ENCODE measurements at regions not wholly inside any gene's neighbourhood (a gene's known extent, or its start where the extent isn't known, plus 50 kb on each side); places are given as distances from the start of the nearest gene placed in this dataset.

- H3K4me1 Mint-ChIP-seq, result peaks cover 9% of the 10 kb centered on the region
- no peaks in the 10 kb centered on the region for H3K9me3 Mint-ChIP-seq
- DNase-seq (ENCODE audit: low spot score in 2 of 2) (no peak), ATAC-seq (replicated peaks; ENCODE audit: extremely low read depth, poor library complexity, severe bottlenecking) (no peak)
- H3K27ac Mint-ChIP-seq (ENCODE audit: low read depth), result no peak overlapping the region
- H3K36me3 Mint-ChIP-seq (ENCODE audit: insufficient read depth), result peaks cover 2% of the 10 kb centered on the region
- H3K4me3 Mint-ChIP-seq, result no peak overlapping the region
- peaks cover 45% of the 10 kb centered on the region for H3K27me3 Mint-ChIP-seq
Observed at GRCh38 chr3:10597733-10598132, 92.3 kb upstream of the ATP2B2 start.

- peaks cover 22% of the 10 kb centered on the region for H3K4me1 Mint-ChIP-seq
- DNase-seq (ENCODE audit: low spot score in 2 of 2) (no peak), ATAC-seq (replicated peaks; ENCODE audit: extremely low read depth, poor library complexity, severe bottlenecking) (no peak)
- H3K4me3 Mint-ChIP-seq, result no peak overlapping the region
- no peak overlapping the region for H3K27ac Mint-ChIP-seq (ENCODE audit: low read depth)
- peaks cover 45% of the 10 kb centered on the region for H3K27me3 Mint-ChIP-seq
- no peaks in the 10 kb centered on the region for H3K9me3 Mint-ChIP-seq
- peaks cover 2% of the 10 kb centered on the region for H3K36me3 Mint-ChIP-seq (ENCODE audit: insufficient read depth)
Observed at GRCh38 chr3:10599017-10599416, 93.6 kb upstream of the ATP2B2 start.

GRCh38 chr3:10599444-10599843 lies 94.1 kb upstream of the ATP2B2 start:
- Mint-ChIP-seq H3K4me3 (no peak overlapping the region), H3K9me3 (no peaks in the 10 kb centered on the region), H3K36me3 (ENCODE audit: insufficient read depth) (peaks cover 2% of the 10 kb centered on the region), H3K27ac (ENCODE audit: low read depth) (no peak overlapping the region), H3K4me1 (peaks cover 26% of the 10 kb centered on the region), H3K27me3 (peaks cover 45% of the 10 kb centered on the region)
- DNase-seq (ENCODE audit: low spot score in 2 of 2) (no peak), ATAC-seq (replicated peaks; ENCODE audit: extremely low read depth, poor library complexity, severe bottlenecking) (no peak)

- Mint-ChIP-seq H3K27me3 (peaks cover 45% of the 10 kb centered on the region), H3K27ac (ENCODE audit: low read depth) (no peak overlapping the region), H3K36me3 (ENCODE audit: insufficient read depth) (peaks cover 2% of the 10 kb centered on the region), H3K4me1 (peaks cover 33% of the 10 kb centered on the region), H3K9me3 (no peaks in the 10 kb centered on the region), H3K4me3 (no peak overlapping the region)
- no peak for ATAC-seq (replicated peaks; ENCODE audit: extremely low read depth, poor library complexity, severe bottlenecking)
- no peak for DNase-seq (ENCODE audit: low spot score in 2 of 2)
Observed at GRCh38 chr3:10600296-10600714, 94.9 kb upstream of the ATP2B2 start.

- Mint-ChIP-seq H3K27ac (ENCODE audit: low read depth) (no peak overlapping the region), H3K9me3 (no peaks in the 10 kb centered on the region), H3K27me3 (peaks cover 41% of the 10 kb centered on the region), H3K4me1 (peaks cover 33% of the 10 kb centered on the region), H3K36me3 (ENCODE audit: insufficient read depth) (peaks cover 1% of the 10 kb centered on the region), H3K4me3 (no peak overlapping the region)
- DNase-seq (ENCODE audit: low spot score in 2 of 2) (no peak), ATAC-seq (replicated peaks; ENCODE audit: extremely low read depth, poor library complexity, severe bottlenecking) (no peak)
Observed at GRCh38 chr3:10600726-10601125, 95.3 kb upstream of the ATP2B2 start.

- Mint-ChIP-seq H3K9me3 (no peaks in the 10 kb centered on the region), H3K36me3 (ENCODE audit: insufficient read depth) (no peaks in the 10 kb centered on the region), H3K4me3 (no peak overlapping the region), H3K27me3 (peaks cover 35% of the 10 kb centered on the region), H3K27ac (ENCODE audit: low read depth) (no peak overlapping the region), H3K4me1 (peaks cover 33% of the 10 kb centered on the region)
- ATAC-seq (replicated peaks; ENCODE audit: extremely low read depth, poor library complexity, severe bottlenecking), result no peak
- DNase-seq (ENCODE audit: low spot score in 2 of 2), result no peak
Observed at GRCh38 chr3:10601151-10601856, 95.9 kb upstream of the ATP2B2 start.

GRCh38 chr3:10601857-10602230 lies 96.5 kb upstream of the ATP2B2 start:
- Mint-ChIP-seq H3K27ac (ENCODE audit: low read depth) (no peak overlapping the region), H3K27me3 (peaks cover 29% of the 10 kb centered on the region), H3K9me3 (no peaks in the 10 kb centered on the region), H3K36me3 (ENCODE audit: insufficient read depth) (no peaks in the 10 kb centered on the region), H3K4me1 (peaks cover 33% of the 10 kb centered on the region), H3K4me3 (no peak overlapping the region)
- ATAC-seq (replicated peaks; ENCODE audit: extremely low read depth, poor library complexity, severe bottlenecking) (no peak), DNase-seq (ENCODE audit: low spot score in 2 of 2) (no peak)

- Mint-ChIP-seq H3K36me3 (ENCODE audit: insufficient read depth) (no peaks in the 10 kb centered on the region), H3K27ac (ENCODE audit: low read depth) (no peak overlapping the region), H3K27me3 (peaks cover 25% of the 10 kb centered on the region), H3K9me3 (no peaks in the 10 kb centered on the region), H3K4me3 (no peak overlapping the region), H3K4me1 (peaks cover 33% of the 10 kb centered on the region)
- ATAC-seq (replicated peaks; ENCODE audit: extremely low read depth, poor library complexity, severe bottlenecking) (no peak), DNase-seq (ENCODE audit: low spot score in 2 of 2) (no peak)
Observed at GRCh38 chr3:10602271-10602670, 96.9 kb upstream of the ATP2B2 start.

- peaks cover 17% of the 10 kb centered on the region for H3K27me3 Mint-ChIP-seq
Observed at GRCh38 chr3:10602769-10603768, 97.7 kb upstream of the ATP2B2 start.

GRCh38 chr3:10609134-10609533 lies 103.7 kb upstream of the ATP2B2 start:
- no peak for ATAC-seq (replicated peaks; ENCODE audit: extremely low read depth, poor library complexity, severe bottlenecking)
- Mint-ChIP-seq H3K4me3 (no peak overlapping the region), H3K27ac (ENCODE audit: low read depth) (no peak overlapping the region), H3K27me3 (peaks cover 39% of the 10 kb centered on the region), H3K36me3 (ENCODE audit: insufficient read depth) (no peaks in the 10 kb centered on the region), H3K9me3 (peaks cover 13% of the 10 kb centered on the region), H3K4me1 (peaks cover 10% of the 10 kb centered on the region)
- no peak for DNase-seq (ENCODE audit: low spot score in 2 of 2)

More at GRCh38 chr3:10602769-10603768, 97.7 kb upstream of the ATP2B2 start:
- H3K27ac Mint-ChIP-seq (ENCODE audit: low read depth), result peak overlapping the region; percentile 29
- DNase-seq (ENCODE audit: low spot score in 2 of 2) (peak; percentile 28 to 53), ATAC-seq (replicated peaks; ENCODE audit: extremely low read depth, poor library complexity, severe bottlenecking) (peak; percentile 94)
- H3K4me3 Mint-ChIP-seq, result peak overlapping the region; percentile 62
- H3K4me1 Mint-ChIP-seq, result peaks cover 33% of the 10 kb centered on the region
- H3K9me3 Mint-ChIP-seq, result no peaks in the 10 kb centered on the region
- H3K36me3 Mint-ChIP-seq (ENCODE audit: insufficient read depth), result no peaks in the 10 kb centered on the region

GRCh38 chr3:10614168-10614567 lies 108.8 kb upstream of the ATP2B2 start:
- DNase-seq (ENCODE audit: low spot score in 2 of 2), result no peak
- Mint-ChIP-seq H3K36me3 (ENCODE audit: insufficient read depth) (no peaks in the 10 kb centered on the region), H3K9me3 (peaks cover 13% of the 10 kb centered on the region), H3K27ac (ENCODE audit: low read depth) (no peak overlapping the region), H3K4me3 (no peak overlapping the region), H3K27me3 (peaks cover 71% of the 10 kb centered on the region), H3K4me1 (no peaks in the 10 kb centered on the region)
- ATAC-seq (replicated peaks; ENCODE audit: extremely low read depth, poor library complexity, severe bottlenecking), result no peak

GRCh38 chr3:10615715-10616114 lies 110.3 kb upstream of the ATP2B2 start:
- Mint-ChIP-seq H3K27ac (ENCODE audit: low read depth) (no peak overlapping the region), H3K9me3 (peaks cover 13% of the 10 kb centered on the region), H3K4me1 (no peaks in the 10 kb centered on the region), H3K36me3 (ENCODE audit: insufficient read depth) (no peaks in the 10 kb centered on the region), H3K27me3 (peaks cover 79% of the 10 kb centered on the region), H3K4me3 (no peak overlapping the region)
- ATAC-seq (replicated peaks; ENCODE audit: extremely low read depth, poor library complexity, severe bottlenecking) (no peak), DNase-seq (ENCODE audit: low spot score in 2 of 2) (no peak)

- Mint-ChIP-seq H3K27me3 (peaks cover 79% of the 10 kb centered on the region), H3K27ac (ENCODE audit: low read depth) (no peak overlapping the region), H3K9me3 (peaks cover 13% of the 10 kb centered on the region), H3K4me1 (no peaks in the 10 kb centered on the region), H3K4me3 (no peak overlapping the region), H3K36me3 (ENCODE audit: insufficient read depth) (no peaks in the 10 kb centered on the region)
- ATAC-seq (replicated peaks; ENCODE audit: extremely low read depth, poor library complexity, severe bottlenecking), result no peak
- no peak for DNase-seq (ENCODE audit: low spot score in 2 of 2)
Observed at GRCh38 chr3:10616321-10616720, 110.9 kb upstream of the ATP2B2 start.

Measured in central memory CD8-positive, alpha-beta T cell (primary cell).